Vagina (tissue), 2 donors: ENCODE measurements at regions not wholly inside any gene's neighbourhood (a gene's known extent, or its start where the extent isn't known, plus 50 kb on each side); places are given as distances from the start of the nearest gene placed in this dataset.

Experiments
- DNase-seq, 2 donors: peaks; one replicate each; pipeline ENCODE4 v3.0.0-alpha.2; 2017; ENCODE audit errors: extremely low spot score in 2 of 2
- H3K27ac ChIP-seq: fragments of 200-600 bp; sonication (generic); one replicate; pipeline ENCODE4 v1.5.1; 2019
- H3K27me3 ChIP-seq: fragments of 200-600 bp; sonication (generic); one replicate; pipeline ENCODE4 v1.5.1; 2019
- H3K36me3 ChIP-seq, 2 donors: fragments of 200-600 bp; sonication (generic); one replicate each; pipeline ENCODE4 v1.5.1; 2017 to 2019
- H3K4me1 ChIP-seq: fragments of 200-600 bp; sonication (generic); one replicate; pipeline ENCODE4 v1.5.1; 2019
- H3K4me3 ChIP-seq, 2 donors: fragments of 200-600 bp; sonication (generic); 1 replicate in 1 of 2; 2 replicates in 1 of 2; pipeline ENCODE4 v1.5.1; 2016 to 2019
- H3K9me3 ChIP-seq: fragments of 200-600 bp; sonication (generic); one replicate; pipeline ENCODE4 v1.5.1; 2019
- CTCF ChIP-seq, 3 experiments: fragments of 450-650 bp in 2 of 3; fragments of 200-600 bp in 1 of 3; sonication (generic) in 1 of 3; IDR thresholded peaks; one replicate each; pipeline ENCODE4 v1.5.1; 2017 to 2019; ENCODE audit warnings: antibody characterized with exemption in 3 of 3, mild to moderate bottlenecking in 2 of 3, moderate library complexity in 2 of 3
- POLR2A ChIP-seq, 2 donors: fragments of 450-650 bp; IDR thresholded peaks; one replicate each; pipeline ENCODE4 v1.6.1; 2017; ENCODE audit warnings: antibody characterized with exemption in 2 of 2, mild to moderate bottlenecking in 2 of 2, moderate library complexity in 2 of 2
- POLR2AphosphoS5 ChIP-seq, 2 donors: sonication (generic); formaldehyde crosslinking; IDR thresholded peaks; one replicate each; pipeline ENCODE4 v1.9.0; 2017; ENCODE audit warnings: antibody characterized with exemption in 2 of 2, mild to moderate bottlenecking in 2 of 2, low read depth in 1 of 2; ENCODE audit not compliant: insufficient read depth in 1 of 2
- intact Hi-C: fragments of 100-400 bp; cut with DNase I; formaldehyde crosslinking; loops from one replicate; pipeline ENCODE4 v1.15.1; 2023

GRCh38 chr22:48602805-48603518, 1224.7 kb downstream of the BRD1 start:
- Histone ChIP-seq H3K4me3 (no peak overlapping the region), H3K27ac (no peak overlapping the region), H3K9me3 (no peaks in the 10 kb centered on the region), H3K27me3 (no peaks in the 10 kb centered on the region), H3K4me1 (no peaks in the 10 kb centered on the region), H3K36me3 (no peaks in the 10 kb centered on the region)
- TF ChIP-seq POLR2A (IDR thresholded peaks at IDR 0.05) (no peak), CTCF (IDR thresholded peaks at IDR 0.05) (no peak), POLR2AphosphoS5 (IDR thresholded peaks at IDR 0.05; ENCODE audit: insufficient read depth in 1 of 2, low read depth in 1 of 2) (no peak)
- intact Hi-C loops: no loop called here
- DNase-seq: no peak

DNA sequence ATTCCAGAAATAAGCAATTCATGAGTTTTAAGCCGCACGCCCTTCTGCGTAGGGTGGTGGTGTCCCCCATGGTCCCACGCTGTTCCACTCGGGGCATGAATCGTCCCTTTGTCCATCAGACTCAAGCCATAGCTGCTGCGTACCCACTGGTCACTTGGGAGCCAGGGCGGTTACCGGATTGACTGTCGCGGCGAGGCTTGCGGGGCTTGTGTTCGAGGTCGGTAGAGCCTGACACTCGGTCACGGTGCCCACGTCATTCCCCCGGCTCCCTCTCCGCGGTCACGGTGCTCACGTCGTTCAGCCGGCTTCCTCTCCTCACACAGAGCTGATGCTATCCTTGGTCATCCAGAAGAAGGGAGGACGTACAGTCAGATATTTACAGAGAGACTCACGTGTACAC, 1227.0 kb downstream of the BRD1 start:
- TF ChIP-seq POLR2A (IDR thresholded peaks at IDR 0.05) (no peak), CTCF (IDR thresholded peaks at IDR 0.05) (no peak), POLR2AphosphoS5 (IDR thresholded peaks at IDR 0.05; ENCODE audit: insufficient read depth in 1 of 2, low read depth in 1 of 2) (no peak)
- DNase-seq: no peak
- H3K36me3 ChIP-seq: no peaks in the 10 kb centered on the region
- H3K9me3 ChIP-seq: no peaks in the 10 kb centered on the region
- intact Hi-C loops: no loop called here
- no peak overlapping the region for H3K27ac ChIP-seq
- H3K4me3 ChIP-seq: no peak overlapping the region
- no peaks in the 10 kb centered on the region for H3K27me3 ChIP-seq
- no peaks in the 10 kb centered on the region for H3K4me1 ChIP-seq

DNA sequence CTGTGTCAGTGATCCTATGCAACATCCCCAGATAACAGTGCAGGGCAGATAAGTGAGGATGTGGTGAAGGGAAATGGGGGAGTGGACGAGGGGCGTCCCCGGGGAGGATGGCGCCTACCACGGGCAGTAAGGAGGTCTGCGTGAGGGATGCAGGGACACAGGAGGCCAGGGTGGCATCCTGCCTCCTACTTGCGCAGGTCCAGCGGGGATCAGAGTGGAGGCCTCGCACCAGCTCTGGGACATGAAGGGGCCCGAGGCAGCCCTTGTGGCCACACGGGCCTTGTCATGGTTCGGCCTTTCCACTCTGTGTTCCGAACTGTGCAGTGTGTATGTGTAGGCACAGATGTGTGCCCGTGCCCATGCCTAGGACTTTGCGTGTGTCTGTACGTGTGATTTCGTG, 1227.5 kb downstream of the BRD1 start:
- no peak for DNase-seq
- Histone ChIP-seq H3K4me1 (no peaks in the 10 kb centered on the region), H3K9me3 (no peaks in the 10 kb centered on the region), H3K36me3 (no peaks in the 10 kb centered on the region), H3K27ac (no peak overlapping the region), H3K4me3 (no peak overlapping the region), H3K27me3 (no peaks in the 10 kb centered on the region)
- intact Hi-C loops: no loop called here
- no peak for TF ChIP-seq POLR2A (IDR thresholded peaks at IDR 0.05)

- H3K27ac ChIP-seq: no peak overlapping the region
- H3K36me3 ChIP-seq: no peaks in the 10 kb centered on the region
- no peak for DNase-seq
- intact Hi-C loops: no loop called here
- H3K9me3 ChIP-seq: no peaks in the 10 kb centered on the region
- no peaks in the 10 kb centered on the region for H3K4me1 ChIP-seq
- TF ChIP-seq POLR2A (IDR thresholded peaks at IDR 0.05) (no peak), POLR2AphosphoS5 (IDR thresholded peaks at IDR 0.05; ENCODE audit: insufficient read depth in 1 of 2, low read depth in 1 of 2) (no peak), CTCF (IDR thresholded peaks at IDR 0.05) (no peak)
- H3K4me3 ChIP-seq: no peak overlapping the region
- H3K27me3 ChIP-seq: no peaks in the 10 kb centered on the region
Observed at GRCh38 chr22:48599346-48599745, 1228.3 kb downstream of the BRD1 start.

DNA sequence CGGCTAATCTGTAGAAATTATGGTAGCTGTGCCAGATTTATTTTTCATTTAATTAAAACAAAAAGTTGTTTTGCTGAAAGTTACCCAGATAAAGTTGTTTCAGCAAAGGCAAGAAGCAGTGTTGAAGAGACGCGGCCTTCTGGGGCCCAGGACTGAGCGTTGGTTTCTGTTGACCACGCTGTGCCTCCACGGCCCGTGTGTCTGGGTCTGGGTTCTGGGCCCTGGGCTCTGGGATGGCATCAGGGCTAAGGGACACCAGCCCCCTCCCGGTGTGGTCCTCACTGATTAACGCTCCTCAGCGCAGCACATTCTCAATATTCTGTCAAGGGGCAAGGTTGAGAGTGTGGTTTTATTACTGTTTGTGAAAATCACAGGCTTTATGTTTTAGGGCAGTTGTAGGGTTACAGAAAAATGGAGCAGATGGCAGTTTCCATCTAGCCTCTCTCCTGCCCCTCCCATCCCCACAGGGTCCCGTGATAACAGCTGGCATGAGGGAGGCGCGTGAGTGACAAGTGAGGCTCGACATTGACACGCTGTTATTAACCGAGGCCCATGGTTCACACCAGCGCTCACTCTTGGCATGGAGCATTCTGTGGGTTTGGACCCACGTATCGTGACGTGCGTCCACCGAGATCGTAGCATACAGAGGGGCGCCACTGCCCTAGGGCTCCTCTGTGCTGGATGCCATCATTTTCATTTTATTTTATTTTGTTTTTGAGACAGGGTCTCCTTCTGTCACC, 1231.4 kb downstream of the BRD1 start:
- Histone ChIP-seq H3K27me3 (no peaks in the 10 kb centered on the region), H3K36me3 (no peaks in the 10 kb centered on the region), H3K4me1 (no peaks in the 10 kb centered on the region), H3K27ac (no peak overlapping the region), H3K4me3 (no peak overlapping the region), H3K9me3 (no peaks in the 10 kb centered on the region)
- intact Hi-C loops: no loop called here
- no peak for DNase-seq
- no peak for TF ChIP-seq POLR2A (IDR thresholded peaks at IDR 0.05)
- TF ChIP-seq POLR2AphosphoS5 (IDR thresholded peaks at IDR 0.05; ENCODE audit: insufficient read depth in 1 of 2, low read depth in 1 of 2): no peak
- TF ChIP-seq CTCF (IDR thresholded peaks at IDR 0.05): no peak
